ENCODE measurements at regions not wholly inside any gene's neighbourhood (a gene's known extent, or its start where the extent isn't known, plus 50 kb on each side); places are given as distances from the start of the nearest gene placed in this dataset.

- TF ChIP-seq CTCF (IDR thresholded peaks at IDR 0.05) (no peak), POLR2A (IDR thresholded peaks at IDR 0.05) (no peak)
These were observed 830.9 kb downstream of the TECRL start for GRCh38 chr4:63578383-63578782.

Measured in uterus (tissue), 2 donors.